Stomach (tissue), 8 donors: ENCODE measurements at regions not wholly inside any gene's neighbourhood (a gene's known extent, or its start where the extent isn't known, plus 50 kb on each side); places are given as distances from the start of the nearest gene placed in this dataset.

Experiments used
- DNase-seq, 2 donors: peaks; one replicate each; pipeline versions ENCODE4 v3.0.0 to v3.0.0-alpha.2; 2013 to 2019
- H3K27ac ChIP-seq, 5 donors: fragments of 200-600 bp in 4 of 5; sonication (generic) in 4 of 5; one replicate each; pipeline ENCODE4 v1.5.1; 2013 to 2019; ENCODE audit warnings: mild to moderate bottlenecking in 1 of 5, moderate library complexity in 1 of 5
- H3K27me3 ChIP-seq, 3 donors: fragments of 200-600 bp; sonication (generic); one replicate each; pipeline ENCODE4 v1.5.1; 2017 to 2019; ENCODE audit warnings: mixed run types in 1 of 3
- H3K36me3 ChIP-seq, 4 donors: fragments of 200-600 bp; sonication (generic); 1 replicate in 3 of 4; 2 replicates in 1 of 4; pipeline ENCODE4 v1.5.1; 2016 to 2019
- H3K4me1 ChIP-seq, 4 donors: fragments of 200-600 bp; sonication (generic); one replicate each; pipeline ENCODE4 v1.5.1; 2016 to 2019
- H3K4me3 ChIP-seq, 4 donors: fragments of 200-600 bp; sonication (generic) in 3 of 4; one replicate each; pipeline ENCODE4 v1.5.1; 2016 to 2019; ENCODE audit warnings: mild to moderate bottlenecking in 1 of 4
- H3K9me3 ChIP-seq, 4 donors: fragments of 200-600 bp; sonication (generic); one replicate each; pipeline ENCODE4 v1.5.1; 2016 to 2019
- EP300 ChIP-seq: sonication (generic); formaldehyde crosslinking; IDR thresholded peaks from one replicate; pipeline ENCODE4 v1.6.1; 2017; ENCODE audit warnings: antibody characterized with exemption
- POLR2A ChIP-seq, 4 donors: fragments of 450-650 bp; IDR thresholded peaks; one replicate each; pipeline ENCODE4 v1.6.1; 2016; ENCODE audit warnings: antibody characterized with exemption in 4 of 4, control low read depth in 2 of 4, mild to moderate bottlenecking in 1 of 4, moderate library complexity in 1 of 4
- POLR2AphosphoS5 ChIP-seq, 3 donors: sonication (generic); formaldehyde crosslinking; IDR thresholded peaks; one replicate each; pipeline ENCODE4 v1.6.1; 2016; ENCODE audit warnings: antibody characterized with exemption in 3 of 3
- WGBS, 5 donors: extraction: QIAGEN DNeasy Blood & Tissue Kit in 3 of 5; methylation state at CpG; one replicate each; pipeline versions ENCODE4 v1.1.5 to v1.1.7; 2013 to 2018; 5-methylcytosine and 5-hydroxymethylcytosine counted together
- intact Hi-C: fragments of 100-400 bp; cut with DNase I; formaldehyde crosslinking; loops from one replicate; pipeline ENCODE4 v1.15.1; 2023; ENCODE audit warnings: low total_unique reads
- TF ChIP-seq, protein P1 (sequence below), 7 experiments: fragments of 450-650 bp in 4 of 7; fragments of 200-600 bp in 3 of 7; sonication (generic) in 3 of 7; IDR thresholded peaks; one replicate each; pipeline ENCODE4 v1.5.1; 2016 to 2019; ENCODE audit warnings: antibody characterized with exemption in 7 of 7, control low read depth in 2 of 7, mild to moderate bottlenecking in 1 of 7
- donor health status: healthy with polysubstance abuse.
- donor health status: Bipolar disorder and iron deficiency.
- donor health status: healthy.

DNA sequence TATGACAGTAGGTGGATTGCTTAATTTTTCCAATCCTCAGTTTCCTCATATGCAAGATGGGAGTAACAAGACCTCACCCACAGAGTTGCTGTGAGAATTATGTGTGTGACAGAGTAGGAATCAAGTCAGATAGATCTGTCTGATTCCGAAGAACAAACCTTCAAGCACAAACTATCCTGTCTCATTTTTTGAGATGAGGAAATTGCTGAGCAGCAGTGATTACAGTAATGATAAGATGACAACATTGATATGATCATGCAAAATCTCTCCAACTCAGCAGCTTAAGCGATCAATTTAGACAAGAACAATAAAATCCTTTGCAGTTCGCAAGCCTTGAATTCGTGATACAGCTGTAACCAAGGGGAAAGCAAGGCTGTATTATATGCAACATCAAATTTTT, 474.1 kb downstream of the OMA1 start:
- Histone ChIP-seq H3K4me3 (no peak overlapping the region), H3K4me1 (peaks cover 0 to 13% (median 0%) of the 10 kb centered on the region in 4 donors), H3K36me3 (no peaks in the 10 kb centered on the region), H3K27ac (no peak overlapping the region), H3K9me3 (no peaks in the 10 kb centered on the region), H3K27me3 (no peaks in the 10 kb centered on the region)
- intact Hi-C loops = no loop called here
- TF ChIP-seq, protein P1, sequence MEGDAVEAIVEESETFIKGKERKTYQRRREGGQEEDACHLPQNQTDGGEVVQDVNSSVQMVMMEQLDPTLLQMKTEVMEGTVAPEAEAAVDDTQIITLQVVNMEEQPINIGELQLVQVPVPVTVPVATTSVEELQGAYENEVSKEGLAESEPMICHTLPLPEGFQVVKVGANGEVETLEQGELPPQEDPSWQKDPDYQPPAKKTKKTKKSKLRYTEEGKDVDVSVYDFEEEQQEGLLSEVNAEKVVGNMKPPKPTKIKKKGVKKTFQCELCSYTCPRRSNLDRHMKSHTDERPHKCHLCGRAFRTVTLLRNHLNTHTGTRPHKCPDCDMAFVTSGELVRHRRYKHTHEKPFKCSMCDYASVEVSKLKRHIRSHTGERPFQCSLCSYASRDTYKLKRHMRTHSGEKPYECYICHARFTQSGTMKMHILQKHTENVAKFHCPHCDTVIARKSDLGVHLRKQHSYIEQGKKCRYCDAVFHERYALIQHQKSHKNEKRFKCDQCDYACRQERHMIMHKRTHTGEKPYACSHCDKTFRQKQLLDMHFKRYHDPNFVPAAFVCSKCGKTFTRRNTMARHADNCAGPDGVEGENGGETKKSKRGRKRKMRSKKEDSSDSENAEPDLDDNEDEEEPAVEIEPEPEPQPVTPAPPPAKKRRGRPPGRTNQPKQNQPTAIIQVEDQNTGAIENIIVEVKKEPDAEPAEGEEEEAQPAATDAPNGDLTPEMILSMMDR (IDR thresholded peaks at IDR 0.05) = no peak
- TF ChIP-seq EP300 = no peak
- no peak for TF ChIP-seq POLR2A (IDR thresholded peaks at IDR 0.05)
- TF ChIP-seq POLR2AphosphoS5 (IDR thresholded peaks at IDR 0.05) = no peak
- WGBS, 5 donors = 91 to 96% (median 93%) methylated on average over 4 of the region's 4 CpGs
- no peak for DNase-seq

DNA sequence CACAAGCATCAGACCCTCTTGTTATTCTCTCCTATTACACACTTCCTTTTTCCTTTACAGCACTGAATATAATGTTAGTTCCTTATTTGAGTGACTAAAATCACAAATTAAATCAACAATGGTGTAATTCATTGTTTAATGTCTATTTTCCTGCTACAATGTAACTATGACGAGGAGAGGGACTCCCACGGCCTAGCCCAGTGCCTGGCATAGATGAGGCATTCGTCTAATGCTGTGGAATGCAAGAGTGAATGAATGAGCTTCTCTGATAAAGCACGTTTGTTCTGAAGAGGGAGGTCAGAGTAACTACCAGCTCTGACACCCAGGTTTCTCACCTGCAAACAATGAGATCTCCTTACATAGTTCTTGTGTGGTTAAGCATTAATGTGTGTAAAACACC, 479.4 kb downstream of the OMA1 start:
- WGBS, 5 donors = 41 to 64% (median 47%) methylated on average over 4 of the region's 4 CpGs
- H3K9me3 ChIP-seq = no peaks in the 10 kb centered on the region
- TF ChIP-seq POLR2AphosphoS5 (IDR thresholded peaks at IDR 0.05) (no peak), POLR2A (IDR thresholded peaks at IDR 0.05) (no peak), EP300 (no peak)
- TF ChIP-seq, protein P1 (IDR thresholded peaks at IDR 0.05) = no peak
- H3K4me3 ChIP-seq = no peak overlapping the region
- intact Hi-C loops = no loop called here
- DNase-seq = no peak
- no peaks in the 10 kb centered on the region for H3K36me3 ChIP-seq
- no peak overlapping the region for H3K27ac ChIP-seq
- no peaks in the 10 kb centered on the region for H3K27me3 ChIP-seq
- no peaks in the 10 kb centered on the region for H3K4me1 ChIP-seq

DNA sequence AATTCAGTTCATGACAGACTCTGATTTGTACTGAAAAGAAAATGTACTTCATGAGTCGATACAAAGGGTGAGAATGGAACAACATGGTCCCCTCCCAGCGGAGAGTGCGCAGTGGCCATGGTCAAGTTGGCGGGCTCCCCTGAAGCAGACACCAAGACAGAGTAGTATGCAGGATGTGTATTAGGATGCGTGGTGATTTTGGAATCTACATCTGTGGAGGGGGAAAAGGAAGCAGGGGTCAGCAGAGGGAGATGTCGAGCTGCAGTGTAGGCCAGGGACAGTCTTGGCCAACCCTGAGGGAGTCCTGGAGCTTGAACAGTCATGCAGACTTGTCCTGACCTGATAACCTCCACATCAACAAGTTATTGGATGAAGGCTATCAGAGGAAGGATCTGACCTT, 481.0 kb downstream of the OMA1 start:
- Histone ChIP-seq H3K9me3 (no peaks in the 10 kb centered on the region), H3K36me3 (no peaks in the 10 kb centered on the region), H3K4me1 (no peaks in the 10 kb centered on the region), H3K27ac (no peak overlapping the region), H3K4me3 (no peak overlapping the region), H3K27me3 (no peaks in the 10 kb centered on the region)
- TF ChIP-seq POLR2A (IDR thresholded peaks at IDR 0.05) (no peak), EP300 (no peak), POLR2AphosphoS5 (IDR thresholded peaks at IDR 0.05) (no peak)
- TF ChIP-seq, protein P1 (IDR thresholded peaks at IDR 0.05) = no peak
- WGBS, 5 donors = 85 to 94% (median 89%) methylated on average over 6 of the region's 6 CpGs
- intact Hi-C loops = no loop called here
- DNase-seq = no peak

DNA sequence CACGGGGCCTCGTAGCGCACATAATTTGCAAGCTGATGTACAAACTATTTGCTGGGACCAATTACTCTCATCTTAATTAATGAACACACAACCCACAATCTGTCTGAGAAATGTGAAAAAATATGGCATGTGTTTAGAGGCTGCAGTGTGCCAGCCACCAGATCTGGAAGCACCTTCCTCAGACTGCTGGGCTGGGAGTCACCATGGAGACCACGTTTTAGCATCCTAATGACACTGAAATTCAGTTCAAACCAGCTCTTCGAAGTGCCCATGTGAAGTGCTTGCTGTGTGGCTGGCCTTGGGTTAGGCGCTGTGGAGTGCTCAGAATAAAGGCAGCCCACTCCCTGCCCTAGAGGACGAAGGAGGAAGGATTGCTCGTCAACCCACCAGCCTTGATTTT, 482.4 kb downstream of the OMA1 start:
- no peaks in the 10 kb centered on the region for H3K4me1 ChIP-seq
- 83 to 89% (median 85%) methylated on average over 7 to 8 of the region's 8 CpGs for WGBS, 5 donors
- H3K9me3 ChIP-seq = no peaks in the 10 kb centered on the region
- no peaks in the 10 kb centered on the region for H3K27me3 ChIP-seq
- no peak overlapping the region for H3K4me3 ChIP-seq
- TF ChIP-seq POLR2AphosphoS5 (IDR thresholded peaks at IDR 0.05) (no peak), EP300 (no peak), POLR2A (IDR thresholded peaks at IDR 0.05) (no peak)
- TF ChIP-seq, protein P1 (IDR thresholded peaks at IDR 0.05) = no peak
- H3K36me3 ChIP-seq = no peaks in the 10 kb centered on the region
- H3K27ac ChIP-seq = no peak overlapping the region
- intact Hi-C loops = no loop called here
- no peak for DNase-seq
